NCI-H82 (cell line): ENCODE measurements at regions not wholly inside any gene's neighbourhood (a gene's known extent, or its start where the extent isn't known, plus 50 kb on each side); places are given as distances from the start of the nearest gene placed in this dataset.

Source experiments
- DNase-seq: peaks from one replicate; lab custom pipeline; 2025; lab: John Stamatoyannopoulos, UW

GRCh38 chr12:127268706-127269425 is 998.1 kb upstream of the TMEM132C start:
- DNase-seq, result peak; percentile 29

- DNase-seq, result no peak
Observed at GRCh38 chr12:127270193-127270592, 996.8 kb upstream of the TMEM132C start.

- DNase-seq, result no peak
Observed at GRCh38 chr12:127271776-127272175, 995.2 kb upstream of the TMEM132C start.

- no peak for DNase-seq
Observed at GRCh38 chr12:127272864-127273263, 994.1 kb upstream of the TMEM132C start.

GRCh38 chr12:127273626-127274025 is 993.3 kb upstream of the TMEM132C start:
- no peak for DNase-seq

- DNase-seq, result no peak
Observed at GRCh38 chr12:127275416-127275815, 991.6 kb upstream of the TMEM132C start.

GRCh38 chr12:127277882-127278281 is 989.1 kb upstream of the TMEM132C start:
- no peak for DNase-seq

- no peak for DNase-seq
Observed at GRCh38 chr12:127278351-127278750, 988.6 kb upstream of the TMEM132C start.

- DNase-seq, result peak; percentile 57
Observed at GRCh38 chr12:127280393-127281275, 986.3 kb upstream of the TMEM132C start.

- DNase-seq, result no peak
Observed at GRCh38 chr12:127282786-127283565, 984.0 kb upstream of the TMEM132C start.

- DNase-seq, result no peak
Observed at GRCh38 chr12:127284021-127284420, 982.9 kb upstream of the TMEM132C start.

- no peak for DNase-seq
Observed at GRCh38 chr12:127284870-127285431, 982.0 kb upstream of the TMEM132C start.

GRCh38 chr12:127286281-127286680 is 980.7 kb upstream of the TMEM132C start:
- DNase-seq, result no peak

- DNase-seq, result no peak
Observed at GRCh38 chr12:127287256-127287655, 979.7 kb upstream of the TMEM132C start.

GRCh38 chr12:127290251-127290650 is 976.7 kb upstream of the TMEM132C start:
- no peak for DNase-seq

GRCh38 chr12:127292736-127293135 is 974.2 kb upstream of the TMEM132C start:
- no peak for DNase-seq

GRCh38 chr12:127293507-127294310 is 973.3 kb upstream of the TMEM132C start:
- peak; percentile 80 for DNase-seq

GRCh38 chr12:127294651-127295210 is 972.2 kb upstream of the TMEM132C start:
- no peak for DNase-seq

GRCh38 chr12:127295630-127296029 is 971.3 kb upstream of the TMEM132C start:
- no peak for DNase-seq

- DNase-seq, result no peak
Observed at GRCh38 chr12:127296591-127296990, 970.4 kb upstream of the TMEM132C start.

- DNase-seq, result no peak
Observed at GRCh38 chr12:127297327-127297726, 969.6 kb upstream of the TMEM132C start.
